Bronchial epithelial cell (primary cell): ENCODE measurements at regions not wholly inside any gene's neighbourhood (a gene's known extent, or its start where the extent isn't known, plus 50 kb on each side); places are given as distances from the start of the nearest gene placed in this dataset.

ENCODE experiments used
- DNase-seq: peaks from one replicate; pipeline ENCODE4 v3.0.0-alpha.2; 2010; ENCODE audit warnings: low read depth
- FAIRE-seq: peaks from 2 replicates; lab custom pipeline; 2011; peaks lifted over from hg19 to GRCh38; lab: Jason Lieb, UNC
- H3K27me3 ChIP-seq: 2 replicates; pipeline ENCODE4 v1.5.1; 2011; ENCODE audit warnings: low read length; ENCODE audit not compliant: control insufficient read depth, insufficient read depth
- H3K36me3 ChIP-seq: 2 replicates; pipeline ENCODE4 v1.5.1; 2011; ENCODE audit warnings: low read length; ENCODE audit not compliant: control insufficient read depth, insufficient read depth
- H3K4me3 ChIP-seq: 2 replicates; pipeline ENCODE4 v1.5.1; 2011; ENCODE audit warnings: mild to moderate bottlenecking, low read depth, low read length, control low read depth
- TF ChIP-seq, protein P1 (sequence below): IDR thresholded peaks from 2 replicates; pipeline ENCODE4 v1.5.1; 2011; ENCODE audit warnings: mild to moderate bottlenecking, moderate library complexity, low read length, control low read depth, inconsistent platforms; ENCODE audit not compliant: insufficient read depth, severe bottlenecking

DNA sequence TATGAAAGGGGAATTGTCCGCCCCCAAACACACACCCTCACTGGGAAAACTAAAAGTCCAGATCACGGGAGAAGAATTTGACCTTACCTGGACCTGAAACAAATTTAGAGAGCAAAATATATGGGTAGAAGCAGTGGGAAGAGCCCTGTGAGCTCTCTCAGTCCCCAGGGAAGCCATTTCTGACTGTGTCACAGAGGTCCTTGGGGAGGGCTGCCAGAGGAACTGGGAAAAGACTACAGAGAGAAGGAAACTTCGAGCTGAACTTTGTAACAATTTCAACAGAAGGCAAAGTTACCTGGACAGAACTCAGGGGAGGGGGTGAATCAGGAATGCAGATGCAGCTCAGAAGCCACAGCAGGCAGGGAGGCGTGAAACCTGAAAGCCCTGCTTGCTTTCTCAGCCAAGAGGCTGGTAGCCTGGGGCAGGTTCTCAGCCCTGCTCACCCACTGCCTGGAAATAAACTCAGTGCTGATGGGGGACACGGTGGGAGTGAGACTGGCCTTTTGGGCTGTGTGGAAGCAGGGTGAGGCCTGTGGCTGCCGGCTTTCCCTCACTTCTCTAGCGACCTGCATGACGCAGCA lies 163.8 kb downstream of the TMEM200A start:
- Histone ChIP-seq H3K27me3 (no peaks in the 10 kb centered on the region), H3K4me3 (no peak overlapping the region), H3K36me3 (no peaks in the 10 kb centered on the region)
- TF ChIP-seq, protein P1, sequence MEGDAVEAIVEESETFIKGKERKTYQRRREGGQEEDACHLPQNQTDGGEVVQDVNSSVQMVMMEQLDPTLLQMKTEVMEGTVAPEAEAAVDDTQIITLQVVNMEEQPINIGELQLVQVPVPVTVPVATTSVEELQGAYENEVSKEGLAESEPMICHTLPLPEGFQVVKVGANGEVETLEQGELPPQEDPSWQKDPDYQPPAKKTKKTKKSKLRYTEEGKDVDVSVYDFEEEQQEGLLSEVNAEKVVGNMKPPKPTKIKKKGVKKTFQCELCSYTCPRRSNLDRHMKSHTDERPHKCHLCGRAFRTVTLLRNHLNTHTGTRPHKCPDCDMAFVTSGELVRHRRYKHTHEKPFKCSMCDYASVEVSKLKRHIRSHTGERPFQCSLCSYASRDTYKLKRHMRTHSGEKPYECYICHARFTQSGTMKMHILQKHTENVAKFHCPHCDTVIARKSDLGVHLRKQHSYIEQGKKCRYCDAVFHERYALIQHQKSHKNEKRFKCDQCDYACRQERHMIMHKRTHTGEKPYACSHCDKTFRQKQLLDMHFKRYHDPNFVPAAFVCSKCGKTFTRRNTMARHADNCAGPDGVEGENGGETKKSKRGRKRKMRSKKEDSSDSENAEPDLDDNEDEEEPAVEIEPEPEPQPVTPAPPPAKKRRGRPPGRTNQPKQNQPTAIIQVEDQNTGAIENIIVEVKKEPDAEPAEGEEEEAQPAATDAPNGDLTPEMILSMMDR: no peak
- FAIRE-seq (no peak), DNase-seq (no peak)

DNA sequence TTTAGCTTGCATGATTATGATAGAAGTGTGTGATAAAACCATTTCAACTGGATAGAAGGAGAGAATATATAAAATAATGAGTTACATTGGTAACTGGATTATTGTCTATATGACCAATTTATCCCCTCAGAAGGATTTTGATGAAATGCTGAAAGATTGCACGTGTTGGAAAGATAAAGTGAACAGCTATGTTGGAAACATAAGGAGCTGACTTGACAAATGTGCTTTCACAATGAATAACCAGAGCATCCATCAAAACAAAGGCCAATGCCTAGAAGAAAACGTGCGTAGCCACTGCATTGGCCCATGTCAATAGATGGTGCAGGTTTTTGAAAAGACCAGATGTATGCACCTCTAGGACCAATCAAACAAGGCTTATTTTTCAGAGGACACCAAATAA lies 168.8 kb downstream of the TMEM200A start:
- TF ChIP-seq, protein P1: no peak

DNA sequence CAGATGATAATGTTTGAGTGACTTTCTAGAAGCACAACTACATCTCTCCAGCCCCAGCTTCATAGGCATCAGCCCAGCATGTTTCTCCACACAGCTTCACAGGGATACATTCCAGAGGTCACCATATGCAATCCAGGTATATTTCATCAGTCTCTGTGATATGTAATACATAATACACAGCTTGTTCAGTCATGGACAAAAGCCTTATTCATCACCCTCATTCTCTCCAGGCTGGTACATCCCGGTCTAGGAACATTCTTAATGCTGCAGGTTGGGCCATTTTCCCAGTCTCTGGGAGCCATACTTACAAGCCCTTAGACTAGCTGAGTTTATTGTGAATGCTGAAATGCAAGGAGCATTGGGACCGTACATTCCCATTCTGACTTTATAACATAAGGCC lies 169.4 kb downstream of the TMEM200A start:
- Histone ChIP-seq H3K27me3 (no peaks in the 10 kb centered on the region), H3K36me3 (no peaks in the 10 kb centered on the region), H3K4me3 (no peak overlapping the region)
- TF ChIP-seq, protein P1: no peak
- FAIRE-seq (no peak), DNase-seq (no peak)

More for the DNA sequence above, 168.8 kb downstream of the TMEM200A start:
- no peaks in the 10 kb centered on the region for H3K27me3 ChIP-seq
- FAIRE-seq: no peak
- H3K36me3 ChIP-seq: no peaks in the 10 kb centered on the region
- no peak overlapping the region for H3K4me3 ChIP-seq
- no peak for DNase-seq

DNA sequence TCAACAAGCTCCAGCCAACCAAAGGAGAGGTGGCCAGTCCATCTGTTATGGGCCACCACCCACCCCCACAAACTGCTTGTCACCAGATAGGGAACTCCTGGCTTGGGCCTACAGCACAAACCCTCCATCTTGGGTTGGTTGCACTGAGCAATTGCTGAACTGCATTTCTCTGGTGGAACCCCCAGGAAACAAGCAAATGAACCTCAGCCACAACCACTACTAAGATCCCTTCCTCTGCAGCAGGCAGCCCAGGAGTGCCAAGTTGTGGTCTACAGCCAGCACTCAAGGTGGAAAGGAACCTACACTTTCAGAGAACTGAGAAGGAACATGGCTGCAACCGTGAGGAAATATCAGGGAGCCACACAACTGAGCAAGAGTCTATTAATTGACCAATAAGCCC lies 171.6 kb downstream of the TMEM200A start:
- no peaks in the 10 kb centered on the region for H3K36me3 ChIP-seq
- TF ChIP-seq, protein P1: no peak
- FAIRE-seq (no peak), DNase-seq (no peak)
- H3K27me3 ChIP-seq: no peaks in the 10 kb centered on the region
- no peak overlapping the region for H3K4me3 ChIP-seq

DNA sequence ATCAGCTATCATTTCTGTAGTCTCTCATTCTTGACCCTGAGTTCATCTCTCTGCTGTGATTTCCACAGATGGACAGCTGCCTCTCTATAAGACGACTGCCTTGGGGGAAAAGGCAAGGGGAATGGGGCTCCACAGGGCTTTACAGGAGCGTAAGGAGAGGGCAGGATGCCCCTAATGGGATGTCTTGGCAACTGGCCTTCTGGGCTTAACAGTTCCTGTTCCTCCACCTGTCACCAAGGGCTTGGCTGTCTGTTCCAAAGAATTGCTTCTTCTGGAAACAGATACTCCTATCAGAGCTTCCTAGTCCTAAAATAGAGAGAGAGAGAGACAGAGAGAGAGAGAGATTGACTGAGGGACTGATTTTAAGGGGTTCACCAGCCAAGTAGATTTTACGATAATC lies 181.9 kb downstream of the TMEM200A start:
- DNase-seq: no peak
- FAIRE-seq: no peak
- H3K27me3 ChIP-seq: no peaks in the 10 kb centered on the region

More for the DNA sequence above, 181.9 kb downstream of the TMEM200A start:
- Histone ChIP-seq H3K4me3 (no peak overlapping the region), H3K36me3 (no peaks in the 10 kb centered on the region)
- TF ChIP-seq, protein P1: no peak
